Hypothalamus (tissue), 51 donors: ENCODE measurements at regions not wholly inside any gene's neighbourhood (a gene's known extent, or its start where the extent isn't known, plus 50 kb on each side); places are given as distances from the start of the nearest gene placed in this dataset.

Experiments used
- DNase-seq, 51 donors: peaks; one replicate each; lab custom pipeline; 2025; lab: John Stamatoyannopoulos, UW

- no peak for DNase-seq
Measured at GRCh38 chr3:31174079-31174478, 279.6 kb upstream of the GADL1 start.

GRCh38 chr3:31176045-31176444 is 281.6 kb upstream of the GADL1 start:
- DNase-seq: no peak

- DNase-seq: no peak
Measured at GRCh38 chr3:31178467-31178866, 284.0 kb upstream of the GADL1 start.

GRCh38 chr3:31179768-31180167 is 285.3 kb upstream of the GADL1 start:
- DNase-seq: no peak

- DNase-seq: no peak
Measured at GRCh38 chr3:31180274-31180673, 285.8 kb upstream of the GADL1 start.

- DNase-seq: no peak
Measured at GRCh38 chr3:31181661-31182060, 287.2 kb upstream of the GADL1 start.

GRCh38 chr3:31182661-31183060 is 288.2 kb upstream of the GADL1 start:
- DNase-seq: no peak

- DNase-seq: no peak
Measured at GRCh38 chr3:31184261-31185061, 290.0 kb upstream of the GADL1 start.

- DNase-seq: no peak
Measured at GRCh38 chr3:31185062-31185357, 290.5 kb upstream of the GADL1 start.

- DNase-seq: no peak
Measured at GRCh38 chr3:31186041-31186440, 291.6 kb upstream of the GADL1 start.

- DNase-seq: no peak
Measured at GRCh38 chr3:31187380-31187779, 292.9 kb upstream of the GADL1 start.

- peak in 2 of 51 donors; percentile 1 to 9 for DNase-seq
Measured at GRCh38 chr3:31188112-31188511, 293.7 kb upstream of the GADL1 start.

GRCh38 chr3:31189330-31189729 is 294.9 kb upstream of the GADL1 start:
- no peak for DNase-seq

- DNase-seq: no peak
Measured at GRCh38 chr3:31189971-31190370, 295.5 kb upstream of the GADL1 start.

- no peak for DNase-seq
Measured at GRCh38 chr3:31191354-31191753, 296.9 kb upstream of the GADL1 start.

GRCh38 chr3:31193429-31193828 is 299.0 kb upstream of the GADL1 start:
- DNase-seq: no peak

- no peak for DNase-seq
Measured at GRCh38 chr3:31193871-31194270, 299.4 kb upstream of the GADL1 start.

GRCh38 chr3:31196261-31196660 is 301.8 kb upstream of the GADL1 start:
- DNase-seq: no peak

- no peak for DNase-seq
Measured at GRCh38 chr3:31196881-31197364, 302.5 kb upstream of the GADL1 start.

GRCh38 chr3:31197941-31198340 is 303.5 kb upstream of the GADL1 start:
- no peak for DNase-seq

- DNase-seq: no peak
Measured at GRCh38 chr3:31198890-31199289, 304.4 kb upstream of the GADL1 start.

- no peak for DNase-seq
Measured at GRCh38 chr3:31203960-31204795, 309.7 kb upstream of the GADL1 start.
